Natural killer cell (primary cell): ENCODE measurements at regions not wholly inside any gene's neighbourhood (a gene's known extent, or its start where the extent isn't known, plus 50 kb on each side); places are given as distances from the start of the nearest gene placed in this dataset.
"Not testable (repeated sequence)": the region's sequence is repeated elsewhere in the genome, so short reads cannot be mapped to it uniquely, and the experiment has no call there.

ENCODE experiments used
- ATAC-seq, 3 donors: fragments of 150-1000 bp in 2 of 3; fragments of 200-7000 bp in 1 of 3; cut with Tn5 transposase; 1 replicate in 1 of 3; 2 replicates in 2 of 3; pipeline ENCODE4 v1.10.0; 2021; ENCODE audit warnings: mild to moderate bottlenecking in 2 of 3, moderate library complexity in 2 of 3
- DNase-seq, 2 donors: peaks; one replicate each; pipeline versions ENCODE4 v3.0.0 to v3.0.0-alpha.2; 2013 to 2021; ENCODE audit warnings: mixed read lengths in 1 of 2
- H3K27ac ChIP-seq: one replicate; pipeline ENCODE4 v1.5.1; 2013; ENCODE audit warnings: mild to moderate bottlenecking, low read length
- H3K27me3 ChIP-seq: one replicate; pipeline ENCODE4 v1.6.1; 2013; ENCODE audit warnings: low read length; ENCODE audit not compliant: control insufficient read depth, insufficient read depth
- H3K36me3 ChIP-seq: one replicate; pipeline ENCODE4 v1.6.1; 2013; ENCODE audit warnings: low read length; ENCODE audit not compliant: control insufficient read depth, insufficient read depth
- H3K4me1 ChIP-seq: one replicate; pipeline ENCODE4 v1.6.1; 2013; ENCODE audit warnings: low read length; ENCODE audit not compliant: control insufficient read depth, insufficient read depth
- H3K4me3 ChIP-seq: one replicate; pipeline ENCODE4 v1.5.1; 2013; ENCODE audit warnings: low read length
- H3K9me3 ChIP-seq: one replicate; pipeline ENCODE4 v1.6.1; 2013; ENCODE audit warnings: low read length; ENCODE audit not compliant: control insufficient read depth, insufficient read depth
- H3K27ac Mint-ChIP-seq, 2 donors: one replicate each; pipeline ENCODE4 v1.8.0; 2022; ENCODE audit warnings: mild to moderate bottlenecking in 2 of 2, mixed read lengths in 2 of 2, moderate library complexity in 1 of 2
- H3K27me3 Mint-ChIP-seq, 2 donors: one replicate each; pipeline ENCODE4 v1.8.0; 2022; ENCODE audit warnings: low read depth in 2 of 2, mixed read lengths in 2 of 2
- H3K36me3 Mint-ChIP-seq: one replicate; pipeline ENCODE4 v1.8.0; 2022; ENCODE audit warnings: mixed read lengths
- H3K4me1 Mint-ChIP-seq, 2 donors: one replicate each; pipeline ENCODE4 v1.8.0; 2022; ENCODE audit warnings: mixed read lengths in 2 of 2
- H3K4me3 Mint-ChIP-seq: one replicate; pipeline ENCODE4 v1.8.0; 2022; ENCODE audit warnings: mild to moderate bottlenecking, moderate library complexity, mixed read lengths
- H3K9me3 Mint-ChIP-seq, 2 donors: one replicate each; pipeline ENCODE4 v1.8.0; 2022; ENCODE audit warnings: mixed read lengths in 2 of 2
- whole genome bisulfite sequencing: methylation state at CpG from one replicate; pipeline ENCODE4 v1.1.7; 2013; ENCODE audit warnings: missing lambda C conversion rate; ENCODE audit not compliant: insufficient coverage; 5-methylcytosine and 5-hydroxymethylcytosine counted together
- intact Hi-C: fragments of 100-400 bp; cut with micrococcal nuclease; formaldehyde crosslinking; loops from one replicate; pipeline ENCODE4 v1.14.2; 2022
- TF ChIP-seq, protein P1 (sequence below): fragments of 200-600 bp; IDR thresholded peaks from one replicate; pipeline ENCODE4 v1.8.0; 2022; ENCODE audit warnings: antibody characterized with exemption

DNA sequence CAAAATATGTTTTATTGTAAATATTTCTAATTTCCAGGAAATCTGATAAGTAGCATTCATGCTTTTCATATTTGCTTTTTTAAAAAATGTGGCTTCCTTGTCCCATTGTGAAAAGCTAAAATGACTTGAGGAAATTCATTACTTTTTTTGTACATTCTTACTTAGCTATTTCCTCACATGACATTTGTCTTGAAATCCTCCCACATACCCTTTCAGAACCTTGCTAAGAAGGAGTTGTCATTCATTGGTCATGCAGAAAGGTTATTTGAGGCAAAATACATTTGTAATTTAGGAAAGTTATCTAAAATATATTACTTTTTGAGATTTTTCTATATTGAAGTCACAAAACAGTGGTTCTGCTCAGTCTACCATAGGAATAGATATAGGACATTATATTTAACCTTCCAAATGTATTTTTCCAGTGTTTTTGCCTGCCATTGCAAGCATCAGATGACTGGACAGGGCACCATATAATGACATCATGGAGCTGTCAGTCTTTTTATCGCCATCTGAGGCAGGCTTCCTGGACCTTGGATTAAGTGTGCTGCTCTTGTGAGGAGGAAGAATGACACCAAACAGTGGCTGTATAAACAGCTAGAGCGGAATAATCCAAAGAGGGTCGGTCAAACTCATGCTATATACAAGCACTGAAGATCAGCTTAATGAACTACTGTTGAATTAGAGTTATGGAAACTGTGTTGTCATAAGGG, 109.4 kb upstream of the HCRTR2 start:
- ATAC-seq (no peak), DNase-seq (no peak)
- no peak overlapping the region for H3K27ac Mint-ChIP-seq
- Histone ChIP-seq H3K27me3 (no peaks in the 10 kb centered on the region), H3K9me3 (peaks cover 5% of the 10 kb centered on the region), H3K27ac (no peak overlapping the region), H3K36me3 (no peaks in the 10 kb centered on the region), H3K4me3 (no peak overlapping the region), H3K4me1 (peaks cover 3% of the 10 kb centered on the region)
- peaks cover 0 to 3% of the 10 kb centered on the region in 2 donors for H3K27me3 Mint-ChIP-seq
- H3K4me3 Mint-ChIP-seq, result no peak overlapping the region
- H3K4me1 Mint-ChIP-seq, result peaks cover 5 to 25% of the 10 kb centered on the region in 2 donors
- H3K9me3 Mint-ChIP-seq, result peaks cover under 1 to 3% of the 10 kb centered on the region in 2 donors
- 69% methylated on average over 3 of the region's 3 CpGs for WGBS
- intact Hi-C loops, result no loop called here
- TF ChIP-seq, protein P1, sequence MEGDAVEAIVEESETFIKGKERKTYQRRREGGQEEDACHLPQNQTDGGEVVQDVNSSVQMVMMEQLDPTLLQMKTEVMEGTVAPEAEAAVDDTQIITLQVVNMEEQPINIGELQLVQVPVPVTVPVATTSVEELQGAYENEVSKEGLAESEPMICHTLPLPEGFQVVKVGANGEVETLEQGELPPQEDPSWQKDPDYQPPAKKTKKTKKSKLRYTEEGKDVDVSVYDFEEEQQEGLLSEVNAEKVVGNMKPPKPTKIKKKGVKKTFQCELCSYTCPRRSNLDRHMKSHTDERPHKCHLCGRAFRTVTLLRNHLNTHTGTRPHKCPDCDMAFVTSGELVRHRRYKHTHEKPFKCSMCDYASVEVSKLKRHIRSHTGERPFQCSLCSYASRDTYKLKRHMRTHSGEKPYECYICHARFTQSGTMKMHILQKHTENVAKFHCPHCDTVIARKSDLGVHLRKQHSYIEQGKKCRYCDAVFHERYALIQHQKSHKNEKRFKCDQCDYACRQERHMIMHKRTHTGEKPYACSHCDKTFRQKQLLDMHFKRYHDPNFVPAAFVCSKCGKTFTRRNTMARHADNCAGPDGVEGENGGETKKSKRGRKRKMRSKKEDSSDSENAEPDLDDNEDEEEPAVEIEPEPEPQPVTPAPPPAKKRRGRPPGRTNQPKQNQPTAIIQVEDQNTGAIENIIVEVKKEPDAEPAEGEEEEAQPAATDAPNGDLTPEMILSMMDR, result no peak
- H3K36me3 Mint-ChIP-seq, result peaks cover 4% of the 10 kb centered on the region

DNA sequence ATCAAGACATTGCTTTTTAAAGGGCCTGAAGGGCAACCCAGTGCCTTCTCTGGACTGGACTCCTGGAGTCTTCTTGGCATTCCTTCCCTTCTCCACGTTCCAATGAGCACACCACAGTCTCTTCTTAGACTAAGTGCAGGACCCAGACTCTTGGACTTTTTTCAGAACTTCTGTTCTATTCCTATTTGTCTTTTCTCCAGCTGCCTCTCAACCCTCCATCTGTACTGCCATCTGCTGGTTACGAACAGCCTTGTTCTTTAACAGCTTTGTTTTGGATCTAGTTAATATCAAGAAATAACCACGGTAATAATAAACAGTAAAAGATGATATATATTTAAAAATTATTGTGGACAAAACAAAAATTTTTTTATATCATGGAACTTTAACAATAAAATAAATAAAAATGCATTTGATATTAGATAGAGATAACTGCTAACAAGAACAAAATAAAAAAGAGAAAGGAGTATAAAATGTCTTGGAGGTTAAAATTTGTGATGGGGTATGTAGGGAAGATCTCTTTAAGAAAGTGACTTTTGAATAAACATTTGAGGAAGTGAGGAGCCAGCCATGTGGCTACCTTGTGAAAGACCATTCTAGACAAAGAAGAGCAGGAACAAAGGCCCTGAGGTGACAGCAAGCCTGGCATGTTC, 105.1 kb upstream of the HCRTR2 start:
- Histone ChIP-seq H3K9me3 (no peaks in the 10 kb centered on the region), H3K4me3 (no peak overlapping the region), H3K27ac (no peak overlapping the region), H3K36me3 (no peaks in the 10 kb centered on the region), H3K27me3 (no peaks in the 10 kb centered on the region), H3K4me1 (peaks cover 3% of the 10 kb centered on the region)
- Mint-ChIP-seq H3K36me3 (no peaks in the 10 kb centered on the region), H3K27ac (no peak overlapping the region), H3K4me1 (peaks cover 5 to 25% of the 10 kb centered on the region in 2 donors), H3K27me3 (peaks cover 10 to 13% of the 10 kb centered on the region in 2 donors), H3K4me3 (no peak overlapping the region), H3K9me3 (peaks cover 0 to 2% of the 10 kb centered on the region in 2 donors)
- TF ChIP-seq, protein P1, result peak; percentile 90
- DNase-seq (peak in 1 of 2 donors; percentile 6), ATAC-seq (peak in 2 of 3 donors; percentile 63 to 69)
- 10% methylated on average over 1 of the region's 3 CpGs for WGBS
- intact Hi-C loops, result loop anchor here (1.0 to 2.0 kb wide), 3 partner anchors 191 to 1090 kb away; no protein-coding TSS in a partner anchor

DNA sequence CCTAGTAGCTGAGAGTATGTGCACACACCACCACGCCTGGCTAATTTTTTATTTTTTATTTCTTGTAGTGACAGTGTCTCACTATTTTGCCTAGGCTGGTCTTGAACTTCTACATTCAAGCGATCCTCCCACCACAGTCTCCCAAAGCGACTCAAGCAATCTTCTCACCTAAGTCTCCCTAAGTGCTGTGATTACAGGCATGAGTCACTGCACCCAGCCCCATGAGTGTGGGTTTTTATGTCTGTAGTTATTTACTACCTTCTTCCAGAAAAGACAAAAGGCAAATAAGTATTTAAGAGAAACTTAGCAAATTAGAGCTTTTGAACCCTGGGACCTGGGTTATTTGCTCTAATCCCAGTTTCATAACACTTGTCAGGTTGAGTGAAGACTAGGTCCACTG, 92.3 kb upstream of the HCRTR2 start:
- 95% methylated on average over 3 of the region's 3 CpGs for WGBS
- Mint-ChIP-seq H3K36me3 (no peaks in the 10 kb centered on the region), H3K27me3 (peaks cover 2 to 8% of the 10 kb centered on the region in 2 donors), H3K9me3 (peaks cover 0 to 3% of the 10 kb centered on the region in 2 donors), H3K27ac (no peak overlapping the region), H3K4me1 (no peaks in the 10 kb centered on the region), H3K4me3 (no peak overlapping the region)
- no peak overlapping the region for H3K27ac ChIP-seq
- TF ChIP-seq, protein P1, result no peak
- ATAC-seq, result no peak
- no peak for DNase-seq
- no peaks in the 10 kb centered on the region for H3K9me3 ChIP-seq
- H3K4me3 ChIP-seq, result no peak overlapping the region
- no peaks in the 10 kb centered on the region for H3K27me3 ChIP-seq
- intact Hi-C loops, result no loop called here
- no peaks in the 10 kb centered on the region for H3K36me3 ChIP-seq
- H3K4me1 ChIP-seq, result no peaks in the 10 kb centered on the region

DNA sequence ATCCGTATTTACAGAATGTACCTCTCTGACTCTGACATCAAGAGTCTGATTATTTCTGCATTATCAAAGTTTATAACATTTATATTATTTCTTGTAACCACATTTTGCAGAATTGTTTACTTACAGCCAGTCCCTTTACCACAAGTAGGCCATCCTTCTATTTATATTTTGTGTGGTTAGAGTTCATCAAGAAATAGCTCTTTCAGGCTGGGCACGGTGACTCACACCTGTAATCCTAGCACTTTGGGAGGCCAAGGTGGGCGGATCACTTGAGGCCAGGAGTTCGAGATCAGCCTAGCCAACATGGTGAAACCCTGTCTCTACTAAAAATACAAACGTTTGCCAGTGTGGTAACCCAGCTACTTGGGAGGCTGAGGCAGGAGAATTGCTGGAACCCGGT, 86.3 kb upstream of the HCRTR2 start:
- H3K36me3 Mint-ChIP-seq, DNase-seq, H3K27ac ChIP-seq, H3K4me3 Mint-ChIP-seq, H3K4me1 Mint-ChIP-seq, H3K4me1 ChIP-seq, ATAC-seq, H3K36me3 ChIP-seq, H3K9me3 Mint-ChIP-seq, H3K27ac Mint-ChIP-seq, H3K4me3 ChIP-seq, intact Hi-C loops, H3K27me3 Mint-ChIP-seq, H3K27me3 ChIP-seq, H3K9me3 ChIP-seq: not testable (repeated sequence)
- WGBS, result 70% methylated on average over 5 of the region's 6 CpGs
